ENCODE measurements at regions not wholly inside any gene's neighbourhood (a gene's known extent, or its start where the extent isn't known, plus 50 kb on each side); places are given as distances from the start of the nearest gene placed in this dataset.

DNA sequence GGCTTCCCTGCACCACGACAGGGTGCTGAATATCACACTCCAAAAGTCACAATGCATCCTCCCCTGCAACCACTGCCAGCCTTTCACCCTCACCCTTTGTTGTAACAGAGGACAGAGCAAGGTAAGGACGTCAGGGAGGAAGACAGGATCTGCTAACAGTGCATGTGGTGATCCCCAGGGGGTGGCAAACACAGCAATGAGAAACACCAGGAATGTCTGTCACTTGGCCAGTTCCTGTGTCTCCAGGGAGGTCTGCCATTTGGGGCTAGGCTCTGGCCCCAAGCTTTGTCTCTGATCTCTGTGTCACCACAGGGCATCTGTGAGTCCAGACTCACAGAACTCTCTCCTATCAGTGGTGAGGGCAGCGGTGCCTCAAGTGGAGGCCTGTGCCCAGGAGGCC, 54.3 kb upstream of the SLC24A5 start:
- no peaks in the 10 kb centered on the region for H3K79me2 ChIP-seq
- no peaks in the 10 kb centered on the region for H3K9me3 ChIP-seq (ENCODE audit: low read depth)
- no peak overlapping the region for H3K4me3 ChIP-seq
- TF ChIP-seq EZH2 (IDR thresholded peaks at IDR 0.05; ENCODE audit: borderline replicate concordance) (no peak), EZH2phosphoT487 (IDR thresholded peaks at IDR 0.05; ENCODE audit: low read depth, severe bottlenecking, unreplicated experiment) (no peak)
- TF ChIP-seq, protein P1, sequence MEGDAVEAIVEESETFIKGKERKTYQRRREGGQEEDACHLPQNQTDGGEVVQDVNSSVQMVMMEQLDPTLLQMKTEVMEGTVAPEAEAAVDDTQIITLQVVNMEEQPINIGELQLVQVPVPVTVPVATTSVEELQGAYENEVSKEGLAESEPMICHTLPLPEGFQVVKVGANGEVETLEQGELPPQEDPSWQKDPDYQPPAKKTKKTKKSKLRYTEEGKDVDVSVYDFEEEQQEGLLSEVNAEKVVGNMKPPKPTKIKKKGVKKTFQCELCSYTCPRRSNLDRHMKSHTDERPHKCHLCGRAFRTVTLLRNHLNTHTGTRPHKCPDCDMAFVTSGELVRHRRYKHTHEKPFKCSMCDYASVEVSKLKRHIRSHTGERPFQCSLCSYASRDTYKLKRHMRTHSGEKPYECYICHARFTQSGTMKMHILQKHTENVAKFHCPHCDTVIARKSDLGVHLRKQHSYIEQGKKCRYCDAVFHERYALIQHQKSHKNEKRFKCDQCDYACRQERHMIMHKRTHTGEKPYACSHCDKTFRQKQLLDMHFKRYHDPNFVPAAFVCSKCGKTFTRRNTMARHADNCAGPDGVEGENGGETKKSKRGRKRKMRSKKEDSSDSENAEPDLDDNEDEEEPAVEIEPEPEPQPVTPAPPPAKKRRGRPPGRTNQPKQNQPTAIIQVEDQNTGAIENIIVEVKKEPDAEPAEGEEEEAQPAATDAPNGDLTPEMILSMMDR (IDR thresholded peaks at IDR 0.05; ENCODE audit: poor library complexity) = no peak
- H3K9me2 ChIP-seq (replicated peaks; ENCODE audit: insufficient read depth) = no peaks in the 10 kb centered on the region
- H3K4me1 ChIP-seq (ENCODE audit: insufficient read depth) = no peaks in the 10 kb centered on the region
- 66% methylated on average over 3 of the region's 3 CpGs for WGBS (ENCODE audit: low lambda C conversion rate, missing lambda C conversion rate)
- no peak overlapping the region for H3K4me2 ChIP-seq
- DNase-seq (ENCODE audit: low spot score) = no peak
- H3K27ac ChIP-seq = no peak overlapping the region
- H3K36me3 ChIP-seq (replicated peaks; ENCODE audit: insufficient read depth, low read depth) = no peaks in the 10 kb centered on the region
- H3K27me3 ChIP-seq = no peaks in the 10 kb centered on the region
- H4K20me1 ChIP-seq (ENCODE audit: insufficient read depth, poor library complexity, severe bottlenecking) = no peaks in the 10 kb centered on the region
- H2AFZ ChIP-seq = no peak overlapping the region
